ENCODE measurements at regions not wholly inside any gene's neighbourhood (a gene's known extent, or its start where the extent isn't known, plus 50 kb on each side); places are given as distances from the start of the nearest gene placed in this dataset.

GRCh38 chr21:28639737-28640136 lies 352.9 kb downstream of the LTN1 start:
- Mint-ChIP-seq H3K4me1 (ENCODE audit: low read depth, unreplicated experiment) (peaks cover 27% of the 10 kb centered on the region), H3K4me3 (ENCODE audit: low read depth, unreplicated experiment) (no peak overlapping the region), H3K27ac (ENCODE audit: unreplicated experiment) (no peak overlapping the region), H3K36me3 (ENCODE audit: insufficient read depth, unreplicated experiment) (no peaks in the 10 kb centered on the region), H3K27me3 (ENCODE audit: unreplicated experiment) (no peaks in the 10 kb centered on the region), H3K9me3 (ENCODE audit: low read depth, unreplicated experiment) (peaks cover 6% of the 10 kb centered on the region)
- DNase-seq, result no peak
- no peak for TF ChIP-seq CTCF (IDR thresholded peaks at IDR 0.05; ENCODE audit: unreplicated experiment)
- no TSS peak for BruUV-seq (replicated peaks)
- intact Hi-C loops (cut with micrococcal nuclease; ENCODE audit: unreplicated experiment), result no loop called here
- CTCF ChIA-PET, result no interaction called here

- no TSS peak for BruUV-seq (replicated peaks)
- peaks cover 6% of the 10 kb centered on the region for H3K9me3 Mint-ChIP-seq (ENCODE audit: low read depth, unreplicated experiment)
- H3K27ac Mint-ChIP-seq (ENCODE audit: unreplicated experiment), result peak overlapping the region; percentile 93
- intact Hi-C loops (cut with micrococcal nuclease; ENCODE audit: unreplicated experiment), result no loop called here
- H3K4me3 Mint-ChIP-seq (ENCODE audit: low read depth, unreplicated experiment), result peak overlapping the region; percentile 36
- H3K4me1 Mint-ChIP-seq (ENCODE audit: low read depth, unreplicated experiment), result peaks cover 36% of the 10 kb centered on the region
- TF ChIP-seq CTCF (IDR thresholded peaks at IDR 0.05; ENCODE audit: unreplicated experiment), result no peak
- H3K27me3 Mint-ChIP-seq (ENCODE audit: unreplicated experiment), result no peaks in the 10 kb centered on the region
- H3K36me3 Mint-ChIP-seq (ENCODE audit: insufficient read depth, unreplicated experiment), result no peaks in the 10 kb centered on the region
- CTCF ChIA-PET, result no interaction called here
- DNase-seq, result peak; percentile 10
Observed at GRCh38 chr21:28636752-28637691, 355.7 kb downstream of the LTN1 start.

- Mint-ChIP-seq H3K27ac (ENCODE audit: unreplicated experiment) (no peak overlapping the region), H3K4me3 (ENCODE audit: low read depth, unreplicated experiment) (no peak overlapping the region), H3K9me3 (ENCODE audit: low read depth, unreplicated experiment) (peaks cover 6% of the 10 kb centered on the region), H3K4me1 (ENCODE audit: low read depth, unreplicated experiment) (peaks cover 36% of the 10 kb centered on the region), H3K36me3 (ENCODE audit: insufficient read depth, unreplicated experiment) (no peaks in the 10 kb centered on the region), H3K27me3 (ENCODE audit: unreplicated experiment) (no peaks in the 10 kb centered on the region)
- CTCF ChIA-PET, result no interaction called here
- intact Hi-C loops (cut with micrococcal nuclease; ENCODE audit: unreplicated experiment), result no loop called here
- no peak for TF ChIP-seq CTCF (IDR thresholded peaks at IDR 0.05; ENCODE audit: unreplicated experiment)
- no peak for DNase-seq
- no TSS peak for BruUV-seq (replicated peaks)
Observed at GRCh38 chr21:28635541-28635940, 357.1 kb downstream of the LTN1 start.

GRCh38 chr21:28633839-28634555 lies 358.7 kb downstream of the LTN1 start:
- BruUV-seq (replicated peaks), result no TSS peak
- no peaks in the 10 kb centered on the region for H3K36me3 Mint-ChIP-seq (ENCODE audit: insufficient read depth, unreplicated experiment)
- no peak for TF ChIP-seq CTCF (IDR thresholded peaks at IDR 0.05; ENCODE audit: unreplicated experiment)
- intact Hi-C loops (cut with micrococcal nuclease; ENCODE audit: unreplicated experiment), result no loop called here
- no peak for DNase-seq
- no peak overlapping the region for H3K4me3 Mint-ChIP-seq (ENCODE audit: low read depth, unreplicated experiment)
- no peaks in the 10 kb centered on the region for H3K9me3 Mint-ChIP-seq (ENCODE audit: low read depth, unreplicated experiment)
- CTCF ChIA-PET, result interaction anchor here (1.2 kb wide), 1 partner anchor 64 kb away, joined by 3 read pairs; no protein-coding TSS in a partner anchor
- no peaks in the 10 kb centered on the region for H3K27me3 Mint-ChIP-seq (ENCODE audit: unreplicated experiment)
- H3K4me1 Mint-ChIP-seq (ENCODE audit: low read depth, unreplicated experiment), result peaks cover 36% of the 10 kb centered on the region
- H3K27ac Mint-ChIP-seq (ENCODE audit: unreplicated experiment), result no peak overlapping the region
